ENCODE measurements at regions not wholly inside any gene's neighbourhood (a gene's known extent, or its start where the extent isn't known, plus 50 kb on each side); places are given as distances from the start of the nearest gene placed in this dataset.

DNA sequence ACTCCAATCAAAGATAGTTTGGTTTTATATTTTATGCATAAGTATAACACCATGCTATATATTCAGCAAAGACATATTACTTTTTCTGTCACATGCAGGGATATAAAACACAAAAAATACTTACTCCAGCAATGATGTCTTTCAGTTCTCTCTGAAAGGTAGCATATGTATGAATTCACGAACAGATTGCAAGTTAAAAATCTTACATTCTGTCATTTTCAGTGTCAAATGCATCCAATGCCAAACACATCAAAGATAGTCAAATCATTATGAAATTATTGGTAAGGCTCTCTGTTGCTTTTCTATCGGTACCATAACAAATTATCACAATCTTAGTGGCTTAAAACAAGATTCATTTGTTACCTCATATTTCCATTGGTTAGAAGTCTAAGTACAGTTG lies 492.0 kb upstream of the KIF2B start:
- TF ChIP-seq, protein P1, sequence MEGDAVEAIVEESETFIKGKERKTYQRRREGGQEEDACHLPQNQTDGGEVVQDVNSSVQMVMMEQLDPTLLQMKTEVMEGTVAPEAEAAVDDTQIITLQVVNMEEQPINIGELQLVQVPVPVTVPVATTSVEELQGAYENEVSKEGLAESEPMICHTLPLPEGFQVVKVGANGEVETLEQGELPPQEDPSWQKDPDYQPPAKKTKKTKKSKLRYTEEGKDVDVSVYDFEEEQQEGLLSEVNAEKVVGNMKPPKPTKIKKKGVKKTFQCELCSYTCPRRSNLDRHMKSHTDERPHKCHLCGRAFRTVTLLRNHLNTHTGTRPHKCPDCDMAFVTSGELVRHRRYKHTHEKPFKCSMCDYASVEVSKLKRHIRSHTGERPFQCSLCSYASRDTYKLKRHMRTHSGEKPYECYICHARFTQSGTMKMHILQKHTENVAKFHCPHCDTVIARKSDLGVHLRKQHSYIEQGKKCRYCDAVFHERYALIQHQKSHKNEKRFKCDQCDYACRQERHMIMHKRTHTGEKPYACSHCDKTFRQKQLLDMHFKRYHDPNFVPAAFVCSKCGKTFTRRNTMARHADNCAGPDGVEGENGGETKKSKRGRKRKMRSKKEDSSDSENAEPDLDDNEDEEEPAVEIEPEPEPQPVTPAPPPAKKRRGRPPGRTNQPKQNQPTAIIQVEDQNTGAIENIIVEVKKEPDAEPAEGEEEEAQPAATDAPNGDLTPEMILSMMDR (IDR thresholded peaks at IDR 0.05; ENCODE audit: low read depth, low read length) = no peak
- TF ChIP-seq EZH2phosphoT487 (IDR thresholded peaks at IDR 0.05; ENCODE audit: low read depth) = no peak
